Tibial artery (tissue), 4 donors: ENCODE measurements at regions not wholly inside any gene's neighbourhood (a gene's known extent, or its start where the extent isn't known, plus 50 kb on each side); places are given as distances from the start of the nearest gene placed in this dataset.

Experiments
- DNase-seq, 2 donors: peaks; one replicate each; pipeline ENCODE4 v3.0.0-alpha.2; 2019
- H3K27ac ChIP-seq, 2 donors: fragments of 200-600 bp; sonication (generic) in 1 of 2; 1 replicate in 1 of 2; 2 replicates in 1 of 2; pipeline ENCODE4 v1.5.1; 2018 to 2019; ENCODE audit warnings: mild to moderate bottlenecking in 1 of 2
- H3K27me3 ChIP-seq, 2 donors: fragments of 200-600 bp; sonication (generic) in 1 of 2; one replicate each; pipeline versions ENCODE4 v1.5.1 to v1.6.0; 2016 to 2019
- H3K36me3 ChIP-seq, 3 donors: fragments of 200-600 bp; sonication (generic) in 2 of 3; one replicate each; pipeline ENCODE4 v1.5.1; 2016 to 2019; ENCODE audit warnings: mild to moderate bottlenecking in 2 of 3
- H3K4me1 ChIP-seq, 4 donors: fragments of 200-600 bp; sonication (generic) in 2 of 4; 1 replicate in 3 of 4; 2 replicates in 1 of 4; pipeline ENCODE4 v1.5.1; 2016 to 2019
- H3K4me3 ChIP-seq, 2 donors: fragments of 200-600 bp; sonication (generic) in 1 of 2; 1 replicate in 1 of 2; 2 replicates in 1 of 2; pipeline ENCODE4 v1.5.1; 2018 to 2019; ENCODE audit warnings: mild to moderate bottlenecking in 2 of 2
- H3K9me3 ChIP-seq, 3 donors: fragments of 200-600 bp; sonication (generic) in 1 of 3; one replicate each; pipeline ENCODE4 v1.5.1; 2016 to 2019
- intact Hi-C: fragments of 100-400 bp; cut with DNase I; formaldehyde crosslinking; loops from one replicate; pipeline ENCODE4 v1.15.0; 2023; ENCODE audit warnings: low total_unique reads
- TF ChIP-seq, protein P1 (sequence below), 2 experiments: fragments of 200-600 bp in 1 of 2; fragments of 450-650 bp in 1 of 2; IDR thresholded peaks; one replicate each; pipeline ENCODE4 v1.5.1; 2017 to 2019; ENCODE audit warnings: antibody characterized with exemption in 2 of 2, mild to moderate bottlenecking in 1 of 2, moderate library complexity in 1 of 2

- DNase-seq, result no peak
- TF ChIP-seq, protein P1, sequence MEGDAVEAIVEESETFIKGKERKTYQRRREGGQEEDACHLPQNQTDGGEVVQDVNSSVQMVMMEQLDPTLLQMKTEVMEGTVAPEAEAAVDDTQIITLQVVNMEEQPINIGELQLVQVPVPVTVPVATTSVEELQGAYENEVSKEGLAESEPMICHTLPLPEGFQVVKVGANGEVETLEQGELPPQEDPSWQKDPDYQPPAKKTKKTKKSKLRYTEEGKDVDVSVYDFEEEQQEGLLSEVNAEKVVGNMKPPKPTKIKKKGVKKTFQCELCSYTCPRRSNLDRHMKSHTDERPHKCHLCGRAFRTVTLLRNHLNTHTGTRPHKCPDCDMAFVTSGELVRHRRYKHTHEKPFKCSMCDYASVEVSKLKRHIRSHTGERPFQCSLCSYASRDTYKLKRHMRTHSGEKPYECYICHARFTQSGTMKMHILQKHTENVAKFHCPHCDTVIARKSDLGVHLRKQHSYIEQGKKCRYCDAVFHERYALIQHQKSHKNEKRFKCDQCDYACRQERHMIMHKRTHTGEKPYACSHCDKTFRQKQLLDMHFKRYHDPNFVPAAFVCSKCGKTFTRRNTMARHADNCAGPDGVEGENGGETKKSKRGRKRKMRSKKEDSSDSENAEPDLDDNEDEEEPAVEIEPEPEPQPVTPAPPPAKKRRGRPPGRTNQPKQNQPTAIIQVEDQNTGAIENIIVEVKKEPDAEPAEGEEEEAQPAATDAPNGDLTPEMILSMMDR (IDR thresholded peaks at IDR 0.05), result no peak
- intact Hi-C loops, result no loop called here
- no peak overlapping the region for H3K27ac ChIP-seq
- no peak overlapping the region for H3K4me3 ChIP-seq
- H3K4me1 ChIP-seq, result no peaks in the 10 kb centered on the region
- no peaks in the 10 kb centered on the region for H3K36me3 ChIP-seq
- H3K9me3 ChIP-seq, result no peaks in the 10 kb centered on the region
- no peaks in the 10 kb centered on the region for H3K27me3 ChIP-seq
Measured at GRCh38 chr10:130835068-130835467, 476.5 kb downstream of the TCERG1L start.

DNA sequence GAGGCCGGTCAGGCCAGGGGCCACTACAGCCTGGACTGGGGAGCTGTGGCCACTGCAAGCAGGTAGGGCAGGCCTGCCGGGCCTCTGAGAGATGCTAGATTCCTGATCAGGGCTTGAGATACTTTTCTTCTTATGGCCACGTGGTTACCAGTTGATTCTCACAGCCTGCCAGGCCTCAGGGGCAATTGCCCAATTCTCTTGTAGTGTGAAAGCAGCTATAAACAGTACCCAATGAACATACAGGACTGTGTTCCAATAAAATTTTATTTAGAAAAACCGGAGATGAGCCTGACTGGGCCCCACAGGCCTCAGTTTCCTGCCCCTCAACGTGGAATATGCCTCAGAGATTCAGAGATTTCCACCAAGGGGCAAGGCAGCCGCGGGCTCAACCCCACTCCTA, 475.2 kb downstream of the TCERG1L start:
- no peaks in the 10 kb centered on the region for H3K9me3 ChIP-seq
- TF ChIP-seq, protein P1 (IDR thresholded peaks at IDR 0.05), result no peak
- H3K36me3 ChIP-seq, result no peaks in the 10 kb centered on the region
- H3K27me3 ChIP-seq, result no peaks in the 10 kb centered on the region
- H3K4me1 ChIP-seq, result no peaks in the 10 kb centered on the region
- intact Hi-C loops, result no loop called here
- no peak for DNase-seq
- H3K27ac ChIP-seq, result no peak overlapping the region
- H3K4me3 ChIP-seq, result no peak overlapping the region

DNA sequence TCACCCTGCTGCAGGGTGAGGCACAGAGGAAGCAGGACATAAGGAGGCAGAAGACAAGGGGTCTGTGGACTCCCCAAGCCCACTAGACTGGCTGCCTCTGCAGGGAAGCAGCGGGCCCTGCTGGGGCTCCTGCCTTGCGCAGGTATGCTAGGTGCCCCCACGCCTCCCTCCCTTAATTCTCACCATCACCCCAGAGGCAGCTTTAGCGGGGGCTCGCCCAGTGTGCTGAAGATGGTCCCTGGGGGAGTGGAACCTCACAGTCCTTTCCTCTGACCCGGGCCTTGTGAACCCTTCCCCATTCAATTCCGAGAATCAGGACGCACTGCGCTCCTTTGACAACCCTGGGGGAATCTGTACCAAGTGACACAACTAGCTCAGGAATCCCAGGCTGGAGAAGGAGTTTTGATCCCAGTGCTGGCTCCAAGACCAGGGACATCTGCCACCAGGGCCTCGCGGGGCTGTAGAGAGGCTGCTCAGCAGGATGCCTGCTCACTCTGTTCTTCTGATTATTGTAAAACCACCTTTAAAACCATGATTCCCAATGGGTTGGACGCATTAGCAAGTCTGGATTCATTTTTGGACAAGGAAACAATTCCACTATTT, 468.4 kb downstream of the TCERG1L start:
- H3K27ac ChIP-seq, result no peak overlapping the region
- TF ChIP-seq, protein P1 (IDR thresholded peaks at IDR 0.05), result no peak
- no peaks in the 10 kb centered on the region for H3K4me1 ChIP-seq
- H3K27me3 ChIP-seq, result no peaks in the 10 kb centered on the region
- H3K36me3 ChIP-seq, result no peaks in the 10 kb centered on the region
- intact Hi-C loops, result no loop called here
- DNase-seq, result no peak
- H3K4me3 ChIP-seq, result no peak overlapping the region
- H3K9me3 ChIP-seq, result no peaks in the 10 kb centered on the region

DNA sequence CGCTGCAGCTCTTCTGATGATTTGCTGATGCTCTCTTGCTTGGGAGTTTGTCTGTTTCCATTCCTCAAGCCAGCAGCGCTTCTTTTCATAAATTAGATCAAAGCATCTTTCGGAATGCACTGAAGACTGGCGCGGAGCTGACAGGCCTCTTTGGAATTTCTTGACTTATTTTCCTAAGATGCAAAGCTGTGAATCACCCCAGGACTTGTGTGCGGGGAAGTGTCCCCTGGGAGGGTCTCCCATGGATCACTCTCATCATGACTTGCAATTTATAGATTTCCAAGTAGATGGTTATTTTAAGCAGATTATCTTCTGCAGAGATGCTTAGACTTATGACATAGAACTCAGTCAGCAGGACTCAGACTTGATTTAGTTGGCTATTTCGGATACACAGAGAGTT, 467.2 kb downstream of the TCERG1L start:
- H3K36me3 ChIP-seq, result no peaks in the 10 kb centered on the region
- TF ChIP-seq, protein P1 (IDR thresholded peaks at IDR 0.05), result no peak
- no peak overlapping the region for H3K27ac ChIP-seq
- intact Hi-C loops, result no loop called here
- H3K4me3 ChIP-seq, result no peak overlapping the region
- H3K9me3 ChIP-seq, result no peaks in the 10 kb centered on the region
- no peak for DNase-seq
- no peaks in the 10 kb centered on the region for H3K4me1 ChIP-seq
- no peaks in the 10 kb centered on the region for H3K27me3 ChIP-seq

GRCh38 chr10:130847170-130847569, 464.4 kb downstream of the TCERG1L start:
- H3K27me3 ChIP-seq, result no peaks in the 10 kb centered on the region
- no peaks in the 10 kb centered on the region for H3K9me3 ChIP-seq
- TF ChIP-seq, protein P1 (IDR thresholded peaks at IDR 0.05), result no peak
- no peak overlapping the region for H3K27ac ChIP-seq
- H3K36me3 ChIP-seq, result no peaks in the 10 kb centered on the region
- intact Hi-C loops, result no loop called here
- no peaks in the 10 kb centered on the region for H3K4me1 ChIP-seq
- DNase-seq, result no peak
- no peak overlapping the region for H3K4me3 ChIP-seq

DNA sequence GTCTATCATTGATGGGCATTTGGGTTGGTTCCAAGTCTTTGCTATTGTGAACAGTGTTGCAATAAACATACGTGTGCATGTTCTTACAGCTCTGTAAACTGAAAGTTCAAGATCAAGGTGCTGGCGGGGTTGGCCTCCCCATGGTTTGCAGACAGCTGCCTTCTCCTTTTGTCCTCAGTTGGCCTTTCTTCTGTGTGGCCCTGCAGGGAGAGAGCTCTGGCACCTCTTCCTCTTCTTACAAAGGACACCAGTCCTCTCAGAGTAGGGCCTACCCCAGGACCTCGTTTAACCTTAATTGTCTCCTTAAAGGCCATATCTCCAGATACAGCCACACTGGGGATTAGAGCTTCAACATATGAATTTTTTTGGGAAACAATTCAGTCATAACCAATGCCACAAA, 462.7 kb downstream of the TCERG1L start:
- no peaks in the 10 kb centered on the region for H3K27me3 ChIP-seq
- no peak overlapping the region for H3K4me3 ChIP-seq
- peaks cover 0 to 3% (median 0%) of the 10 kb centered on the region in 3 donors for H3K9me3 ChIP-seq
- intact Hi-C loops, result no loop called here
- no peak for DNase-seq
- TF ChIP-seq, protein P1 (IDR thresholded peaks at IDR 0.05), result no peak
- no peak overlapping the region for H3K27ac ChIP-seq
- H3K36me3 ChIP-seq, result no peaks in the 10 kb centered on the region
- no peaks in the 10 kb centered on the region for H3K4me1 ChIP-seq
